Effector memory CD4-positive, alpha-beta T cell (primary cell): ENCODE measurements at regions not wholly inside any gene's neighbourhood (a gene's known extent, or its start where the extent isn't known, plus 50 kb on each side); places are given as distances from the start of the nearest gene placed in this dataset.
"Not testable (repeated sequence)": the region's sequence is repeated elsewhere in the genome, so short reads cannot be mapped to it uniquely, and the experiment has no call there.

Experiments used
- DNase-seq, 3 donors: peaks; one replicate each; pipeline ENCODE4 v3.0.0-alpha.2; 2020
- H3K27ac ChIP-seq: 2 replicates; pipeline ENCODE4 v1.7.0; 2013; ENCODE audit warnings: mild to moderate bottlenecking, low read length, moderate library complexity; ENCODE audit not compliant: insufficient read depth, poor library complexity, severe bottlenecking
- H3K27me3 ChIP-seq: replicated peaks from 2 replicates; pipeline ENCODE4 v1.7.0; 2013; ENCODE audit warnings: mild to moderate bottlenecking, low read length; ENCODE audit not compliant: insufficient read depth, control insufficient read depth, poor library complexity, severe bottlenecking
- H3K36me3 ChIP-seq: 2 replicates; pipeline ENCODE4 v1.7.0; 2013; ENCODE audit warnings: mild to moderate bottlenecking, low read length, moderate library complexity; ENCODE audit not compliant: control insufficient read depth, insufficient read depth
- H3K4me1 ChIP-seq: 2 replicates; pipeline ENCODE4 v1.7.0; 2013; ENCODE audit warnings: low read length, mild to moderate bottlenecking; ENCODE audit not compliant: control insufficient read depth, insufficient read depth, poor library complexity, severe bottlenecking
- H3K4me3 ChIP-seq: 2 replicates; pipeline ENCODE4 v1.7.0; 2013; ENCODE audit warnings: low read length, low read depth, mild to moderate bottlenecking; ENCODE audit not compliant: insufficient read depth, poor library complexity, severe bottlenecking
- H3K9me3 ChIP-seq: 2 replicates; pipeline ENCODE4 v1.7.0; 2013; ENCODE audit warnings: mild to moderate bottlenecking, low read length, moderate library complexity; ENCODE audit not compliant: control insufficient read depth

DNA sequence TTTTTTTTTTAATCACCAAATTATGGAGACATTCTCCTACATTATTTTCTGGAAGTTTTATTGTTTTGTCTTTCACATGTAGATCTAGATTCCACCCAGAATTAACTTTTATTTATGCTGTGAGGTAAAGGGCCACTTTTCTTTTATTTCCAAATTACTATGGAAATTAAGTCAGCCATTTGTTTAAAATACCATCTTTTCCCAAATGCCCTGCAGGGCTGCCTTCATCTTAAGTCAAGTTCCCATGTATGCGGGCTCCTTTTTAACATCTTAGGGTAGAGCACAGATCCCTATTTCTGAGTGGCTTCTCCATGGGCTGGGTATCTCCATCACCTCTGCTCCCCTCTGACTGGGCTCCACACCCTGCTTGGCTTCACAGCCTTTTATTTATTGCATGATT is 348.4 kb downstream of the SOX4 start:
- Histone ChIP-seq H3K9me3 (no peaks in the 10 kb centered on the region), H3K4me1 (no peaks in the 10 kb centered on the region), H3K4me3 (no peak overlapping the region), H3K27me3 (no peaks in the 10 kb centered on the region), H3K36me3 (no peaks in the 10 kb centered on the region), H3K27ac (no peak overlapping the region)
- DNase-seq, result no peak

DNA sequence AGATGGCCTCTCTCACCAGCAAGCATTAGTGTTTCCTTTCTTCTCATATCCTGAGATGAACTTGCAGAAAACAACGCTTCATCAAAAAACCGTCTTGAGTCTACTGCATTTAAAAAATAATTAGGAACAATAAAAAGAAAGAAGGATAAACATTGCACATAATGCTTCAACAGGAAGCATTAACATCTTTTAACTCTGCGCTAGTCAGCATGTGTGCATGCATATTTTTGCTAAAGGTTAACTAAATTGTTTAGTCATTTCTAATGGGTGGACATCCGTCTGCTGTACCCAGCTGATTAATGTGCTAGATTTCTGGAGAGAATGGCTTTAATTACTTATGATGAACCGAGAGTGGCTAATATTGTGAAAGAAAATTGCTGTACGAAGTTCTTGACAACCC is 349.3 kb downstream of the SOX4 start:
- H3K36me3 ChIP-seq, result no peaks in the 10 kb centered on the region
- no peak for DNase-seq
- H3K4me1 ChIP-seq, result no peaks in the 10 kb centered on the region
- H3K27me3 ChIP-seq, result no peaks in the 10 kb centered on the region
- H3K4me3 ChIP-seq, result no peak overlapping the region
- H3K27ac ChIP-seq, result no peak overlapping the region
- no peaks in the 10 kb centered on the region for H3K9me3 ChIP-seq

DNA sequence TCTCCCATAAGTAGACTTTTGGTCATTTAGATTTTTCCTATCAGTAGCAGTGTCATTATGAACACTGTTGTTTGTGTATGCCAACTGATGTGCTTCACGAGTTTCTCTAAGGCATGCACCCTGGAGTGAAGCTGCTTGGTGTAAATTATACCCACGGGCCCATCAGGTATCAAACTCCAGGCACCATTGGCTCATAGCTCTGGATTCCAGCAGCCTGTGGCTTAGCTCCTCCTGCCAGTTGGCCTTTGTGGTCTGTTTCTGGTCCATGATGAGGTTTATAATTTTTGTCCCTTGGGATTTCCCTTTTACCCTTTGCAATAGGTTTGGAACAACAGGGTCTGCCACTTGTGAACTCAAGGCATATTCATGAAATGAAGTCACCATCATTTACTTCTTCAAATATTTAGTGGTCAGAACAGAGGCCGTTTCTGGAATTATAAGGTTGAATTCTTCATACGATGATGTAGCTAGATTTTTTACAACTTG is 350.5 kb downstream of the PRL start:
- no peak overlapping the region for H3K27ac ChIP-seq
- no peaks in the 10 kb centered on the region for H3K9me3 ChIP-seq
- H3K4me3 ChIP-seq, result no peak overlapping the region
- no peaks in the 10 kb centered on the region for H3K4me1 ChIP-seq
- no peak for DNase-seq
- no peaks in the 10 kb centered on the region for H3K27me3 ChIP-seq
- no peaks in the 10 kb centered on the region for H3K36me3 ChIP-seq

DNA sequence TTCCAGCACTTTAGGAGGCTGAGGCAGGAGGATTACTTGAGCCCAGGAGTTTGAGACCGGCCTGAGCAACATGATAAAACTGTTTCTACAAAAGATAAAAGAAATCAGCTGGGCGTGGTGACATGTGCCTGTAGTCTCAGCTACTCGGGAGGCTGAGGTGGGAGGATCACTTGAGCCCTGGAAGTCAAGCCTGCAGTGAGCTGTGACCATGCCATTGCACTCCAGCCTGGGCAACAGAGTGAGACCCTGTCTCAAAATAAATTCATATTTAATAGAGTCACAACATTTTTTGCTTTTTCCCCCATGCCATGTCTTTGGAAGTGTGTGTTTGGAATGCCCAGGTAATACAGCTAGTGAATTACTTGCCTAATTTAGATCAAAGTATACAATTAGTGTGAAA is 349.6 kb downstream of the PRL start:
- not testable (repeated sequence) for H3K4me3 ChIP-seq, H3K27me3 ChIP-seq, H3K9me3 ChIP-seq, H3K27ac ChIP-seq, DNase-seq, H3K36me3 ChIP-seq, H3K4me1 ChIP-seq

DNA sequence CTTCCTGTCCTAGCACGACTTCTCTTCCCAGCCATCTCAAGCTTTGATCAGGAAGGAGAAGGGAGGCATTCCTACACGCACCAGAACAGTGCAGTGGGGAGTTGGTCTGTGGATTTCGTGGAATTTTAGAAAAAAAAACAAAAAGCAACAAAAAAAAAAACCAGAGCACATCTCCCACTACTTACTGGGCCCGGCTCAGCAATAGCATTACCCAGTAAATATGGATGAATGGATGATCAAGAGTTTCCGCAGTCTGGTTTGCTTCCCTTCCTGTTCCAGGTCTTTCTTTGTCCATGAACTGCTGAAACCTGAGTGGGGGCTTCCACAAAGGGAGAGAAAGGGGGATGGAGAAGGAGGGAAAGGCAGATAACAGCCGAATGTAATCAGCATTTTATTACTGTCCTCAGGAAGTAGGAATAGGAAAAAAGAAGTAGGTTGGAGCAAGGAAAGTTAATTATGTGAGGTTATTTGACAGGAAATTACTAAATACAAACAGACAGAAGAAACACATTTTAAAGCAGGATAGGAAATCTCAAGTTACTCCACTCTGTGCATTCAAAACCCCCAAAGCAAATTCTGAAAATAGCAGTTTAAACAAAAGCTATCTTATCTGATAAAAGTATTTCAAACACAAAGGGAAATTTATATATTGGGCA is 349.0 kb downstream of the PRL start:
- Histone ChIP-seq H3K27ac (no peak overlapping the region), H3K36me3 (no peaks in the 10 kb centered on the region), H3K27me3 (no peaks in the 10 kb centered on the region), H3K4me1 (no peaks in the 10 kb centered on the region), H3K4me3 (no peak overlapping the region), H3K9me3 (no peaks in the 10 kb centered on the region)
- no peak for DNase-seq

DNA sequence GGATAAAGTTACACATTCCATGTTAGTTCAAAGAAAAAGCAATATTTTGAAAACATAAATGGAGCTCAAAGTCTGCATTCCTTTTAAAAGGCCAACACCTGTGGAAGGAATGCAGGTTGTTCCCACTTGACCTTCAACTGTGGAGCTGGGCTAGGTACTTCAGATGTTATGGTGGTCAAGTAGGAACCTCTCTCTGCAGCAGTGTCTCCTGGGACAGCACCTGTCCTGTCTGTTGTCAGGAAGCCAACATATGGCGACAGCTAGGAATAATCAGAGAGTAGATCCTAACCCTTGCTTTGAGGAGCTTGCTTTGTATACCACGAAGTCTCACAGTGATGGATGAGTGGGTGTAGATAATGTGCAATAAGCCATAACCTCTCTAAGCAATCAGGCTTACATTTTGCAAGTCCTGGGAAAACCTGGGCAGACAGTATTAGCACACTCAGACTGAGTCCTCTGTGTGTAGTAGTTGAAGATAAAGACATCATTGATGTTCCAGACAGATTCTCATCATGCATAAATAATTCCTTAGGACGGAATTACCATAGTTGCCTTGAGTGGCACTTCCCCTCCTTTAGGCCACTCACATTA is 347.5 kb downstream of the PRL start:
- H3K4me3 ChIP-seq, result no peak overlapping the region
- no peak overlapping the region for H3K27ac ChIP-seq
- H3K36me3 ChIP-seq, result no peaks in the 10 kb centered on the region
- no peaks in the 10 kb centered on the region for H3K9me3 ChIP-seq
- H3K4me1 ChIP-seq, result no peaks in the 10 kb centered on the region
- DNase-seq, result no peak
- H3K27me3 ChIP-seq, result no peaks in the 10 kb centered on the region

DNA sequence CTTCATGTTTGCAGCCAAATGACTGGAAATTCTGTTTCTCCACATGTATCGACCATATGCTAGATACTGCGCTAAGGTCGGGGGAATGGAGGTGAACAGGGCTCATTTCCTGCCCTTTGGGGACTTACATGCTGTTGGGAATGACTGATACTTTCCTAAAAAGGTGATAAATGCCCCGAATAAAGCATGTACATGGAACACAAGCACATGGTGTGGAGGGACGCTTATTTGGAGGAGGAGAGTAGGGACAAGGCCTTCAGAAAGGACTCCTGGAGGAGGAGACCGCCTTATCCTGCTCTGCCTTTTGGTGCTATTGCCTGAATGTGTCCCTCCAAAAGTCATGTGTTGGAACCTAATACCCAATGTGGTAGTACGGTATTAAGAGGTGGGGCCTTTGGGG is 344.5 kb downstream of the PRL start:
- DNase-seq, result no peak
- no peak overlapping the region for H3K4me3 ChIP-seq
- H3K27me3 ChIP-seq, result no peaks in the 10 kb centered on the region
- H3K27ac ChIP-seq, result no peak overlapping the region
- H3K4me1 ChIP-seq, result no peaks in the 10 kb centered on the region
- no peaks in the 10 kb centered on the region for H3K36me3 ChIP-seq
- no peaks in the 10 kb centered on the region for H3K9me3 ChIP-seq

DNA sequence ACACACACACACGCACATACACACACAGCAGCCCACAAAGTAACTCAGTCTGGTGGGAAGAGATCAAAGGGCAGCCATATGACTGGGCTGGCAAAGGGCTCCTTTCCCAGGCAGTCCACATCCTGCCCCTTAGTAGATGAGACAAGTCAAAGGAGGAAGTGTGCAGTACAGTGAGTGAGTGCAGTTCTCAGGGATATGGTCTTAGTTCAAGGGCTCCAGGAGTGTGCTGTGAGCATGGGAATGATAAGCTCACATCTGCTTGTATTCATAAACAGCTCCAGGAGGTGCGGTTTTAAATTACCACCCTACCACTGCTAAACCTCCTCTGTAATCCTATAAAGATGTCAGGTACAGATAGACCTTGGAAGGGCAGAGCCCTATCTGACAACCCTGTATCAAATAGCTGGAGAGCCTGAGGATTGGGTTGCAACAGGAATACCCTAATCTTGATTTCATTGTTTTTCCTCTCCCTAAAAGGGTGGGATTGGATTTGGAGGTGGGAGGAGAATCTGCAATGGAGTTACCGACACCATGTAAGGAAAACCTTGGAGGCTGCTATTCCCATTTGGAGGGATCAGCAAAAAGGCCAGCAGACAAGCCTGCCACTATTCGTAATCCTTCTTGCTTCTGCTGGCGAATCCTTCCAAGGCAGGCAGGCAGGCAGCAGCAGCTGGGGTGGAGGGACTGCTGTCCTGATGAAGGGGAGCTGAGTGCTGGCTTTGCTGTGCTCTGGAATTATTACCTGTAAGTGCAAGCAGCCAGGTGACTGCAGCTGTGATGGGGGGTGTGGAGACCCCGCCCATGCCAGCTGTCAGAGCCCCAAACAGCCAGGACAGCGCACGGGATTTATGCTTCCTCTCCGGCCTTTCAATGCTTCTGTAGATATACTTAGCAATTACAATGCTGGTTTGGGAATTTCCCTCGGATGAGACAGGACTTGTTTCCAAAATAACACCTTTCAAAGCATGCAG is 342.7 kb downstream of the PRL start:
- Histone ChIP-seq H3K27me3 (no peaks in the 10 kb centered on the region), H3K4me3 (no peak overlapping the region), H3K36me3 (no peaks in the 10 kb centered on the region), H3K27ac (no peak overlapping the region), H3K9me3 (no peaks in the 10 kb centered on the region), H3K4me1 (no peaks in the 10 kb centered on the region)
- no peak for DNase-seq

DNA sequence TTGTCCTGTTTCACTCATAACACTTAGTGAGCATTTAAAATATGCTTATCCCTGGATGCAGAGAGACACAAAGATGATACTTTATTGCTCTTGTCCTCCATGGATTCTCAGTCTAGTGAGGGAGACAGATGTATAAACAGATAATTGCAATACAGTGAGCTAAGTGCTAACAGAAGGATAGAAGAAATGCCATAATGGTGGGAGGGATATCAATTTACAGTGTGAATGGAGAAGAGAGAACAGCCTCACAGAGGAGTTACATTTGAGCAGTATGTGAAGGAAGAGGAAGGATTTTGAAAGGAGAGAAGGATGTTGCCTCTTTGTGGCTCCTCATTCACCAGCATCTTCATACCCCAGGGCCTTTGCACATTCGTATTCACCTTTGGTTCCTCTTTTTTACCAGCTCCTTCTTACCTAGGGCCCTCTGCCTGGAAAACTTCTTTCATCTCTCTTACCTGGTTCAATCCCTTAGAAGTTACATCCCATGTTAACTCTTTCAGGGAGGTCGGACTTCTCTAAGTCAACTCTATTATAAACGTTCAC is 341.7 kb downstream of the PRL start:
- no peak overlapping the region for H3K27ac ChIP-seq
- H3K9me3 ChIP-seq, result no peaks in the 10 kb centered on the region
- no peaks in the 10 kb centered on the region for H3K27me3 ChIP-seq
- H3K4me3 ChIP-seq, result no peak overlapping the region
- DNase-seq, result no peak
- no peaks in the 10 kb centered on the region for H3K4me1 ChIP-seq
- no peaks in the 10 kb centered on the region for H3K36me3 ChIP-seq

DNA sequence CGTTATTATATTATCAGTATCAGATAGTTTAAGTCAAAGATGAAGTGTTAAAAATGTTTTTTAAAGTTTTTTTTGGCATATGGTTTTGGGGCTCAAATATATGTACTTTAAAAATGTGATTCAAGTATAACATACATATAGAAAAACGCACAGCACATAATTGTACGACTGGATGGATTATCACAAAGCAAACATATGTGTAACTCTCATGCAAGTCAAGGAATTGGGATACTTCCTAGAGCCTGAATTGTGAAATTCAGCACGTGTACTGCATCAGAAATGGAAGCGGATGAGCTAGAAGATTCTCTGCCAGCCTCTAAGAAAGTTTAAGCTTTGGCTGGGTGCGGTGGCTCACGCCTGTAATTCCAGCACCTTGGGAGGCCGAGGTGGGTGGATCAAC is 340.9 kb downstream of the PRL start:
- no peak overlapping the region for H3K4me3 ChIP-seq
- H3K27me3 ChIP-seq, result no peaks in the 10 kb centered on the region
- no peaks in the 10 kb centered on the region for H3K9me3 ChIP-seq
- no peaks in the 10 kb centered on the region for H3K36me3 ChIP-seq
- H3K27ac ChIP-seq, result no peak overlapping the region
- no peaks in the 10 kb centered on the region for H3K4me1 ChIP-seq
- DNase-seq, result no peak
